GM19025 (cell line): ENCODE measurements at regions not wholly inside any gene's neighbourhood (a gene's known extent, or its start where the extent isn't known, plus 50 kb on each side); places are given as distances from the start of the nearest gene placed in this dataset.

Experiments used
- ATAC-seq: cut with Tn5 transposase; IDR thresholded peaks from one replicate; pipeline ENCODE4 v1.9.1; 2021; ENCODE audit warnings: mild to moderate bottlenecking, low read depth, moderate library complexity; ENCODE audit not compliant: unreplicated experiment

DNA sequence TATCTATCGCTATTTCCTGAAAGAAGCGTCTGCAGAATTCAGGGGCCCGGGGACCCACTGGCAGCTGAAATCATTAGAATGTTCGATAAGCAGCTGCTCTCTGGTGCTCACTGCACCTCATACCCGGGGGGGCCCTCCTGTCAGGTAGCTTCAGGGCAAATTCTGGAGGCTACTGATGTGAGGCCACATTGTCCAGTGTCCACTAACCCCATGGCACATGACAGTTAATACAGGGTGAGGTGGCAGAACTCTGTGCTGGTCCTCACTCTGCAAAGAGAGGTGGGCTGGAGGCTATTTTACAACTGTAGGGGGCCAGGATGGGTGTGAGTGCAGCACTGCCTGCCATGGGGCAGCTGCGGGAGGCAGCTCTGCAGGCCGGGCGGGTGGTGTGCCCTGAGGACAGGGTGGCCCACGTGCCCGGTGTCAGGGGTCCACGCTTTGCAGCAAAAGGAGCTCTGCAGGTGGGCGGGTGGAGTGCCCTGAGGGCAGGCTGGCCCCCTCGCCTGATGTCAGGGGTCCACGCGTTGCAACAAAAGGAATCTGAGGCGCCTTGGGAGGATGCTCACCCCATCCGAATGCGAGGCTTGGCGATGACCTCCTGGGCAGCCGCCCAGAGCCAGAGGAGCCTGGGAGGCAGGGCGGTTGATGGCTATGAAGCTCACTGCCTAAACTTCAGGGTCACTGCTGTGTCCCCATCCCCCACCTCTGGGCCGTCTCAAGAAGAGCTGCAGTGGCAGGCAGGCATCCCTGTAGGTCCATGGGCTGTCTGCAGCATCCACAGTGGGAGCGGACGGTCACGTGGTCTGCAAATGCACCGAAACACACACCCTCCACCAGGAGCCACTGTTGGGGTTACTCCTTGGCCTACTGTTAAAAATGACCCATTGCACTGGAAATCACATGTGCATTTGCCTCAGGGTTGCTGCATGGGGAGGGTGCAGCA, 207.0 kb upstream of the SALL3 start:
- ATAC-seq: no peak

DNA sequence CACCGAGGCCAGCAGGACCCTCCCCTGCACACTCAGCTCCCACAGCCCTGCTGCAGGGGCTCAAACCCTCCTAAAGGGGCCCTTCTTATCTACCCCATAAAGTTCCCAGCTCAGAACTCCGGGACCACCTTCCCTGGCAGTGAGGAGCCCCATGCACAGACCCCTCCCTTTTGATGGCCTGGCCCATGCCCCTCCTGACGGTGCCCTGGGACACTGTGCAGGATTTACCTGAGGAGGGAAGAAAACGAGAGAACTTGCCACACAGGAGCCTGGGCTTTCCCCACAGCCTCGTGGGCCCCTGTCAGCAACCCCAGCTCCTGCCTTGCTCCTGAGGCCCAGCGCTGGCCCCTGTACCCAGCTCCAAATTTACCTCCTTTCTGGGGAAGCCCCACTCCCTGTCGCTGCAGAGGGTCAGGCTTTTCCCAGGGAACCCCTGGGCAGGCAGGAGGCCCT, 206.3 kb upstream of the SALL3 start:
- ATAC-seq: no peak

GRCh38 chr18:78773819-78774218, 205.8 kb upstream of the SALL3 start:
- ATAC-seq: no peak

GRCh38 chr18:78774741-78775141, 204.9 kb upstream of the SALL3 start:
- no peak for ATAC-seq

DNA sequence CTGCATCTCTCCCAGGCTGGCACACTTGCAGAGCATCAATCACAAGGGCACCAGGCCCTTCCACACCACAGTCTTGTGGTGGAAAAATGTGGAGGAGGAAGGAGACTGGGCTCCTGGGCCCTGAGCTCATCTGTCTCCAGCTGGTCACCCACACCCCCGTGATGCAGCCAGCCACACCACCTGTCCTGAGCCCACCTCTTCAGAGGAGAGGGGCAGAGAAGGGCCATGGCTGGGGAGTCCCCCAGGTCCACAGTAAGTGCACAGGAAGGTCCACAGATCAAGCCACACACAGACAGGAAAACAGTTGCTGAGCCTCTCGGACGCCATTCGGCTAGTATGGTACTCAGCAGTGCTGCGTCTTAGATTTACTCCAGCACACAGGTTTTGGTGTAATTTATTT, 203.5 kb upstream of the SALL3 start:
- ATAC-seq: no peak

GRCh38 chr18:78776706-78777285, 202.8 kb upstream of the SALL3 start:
- ATAC-seq: no peak

DNA sequence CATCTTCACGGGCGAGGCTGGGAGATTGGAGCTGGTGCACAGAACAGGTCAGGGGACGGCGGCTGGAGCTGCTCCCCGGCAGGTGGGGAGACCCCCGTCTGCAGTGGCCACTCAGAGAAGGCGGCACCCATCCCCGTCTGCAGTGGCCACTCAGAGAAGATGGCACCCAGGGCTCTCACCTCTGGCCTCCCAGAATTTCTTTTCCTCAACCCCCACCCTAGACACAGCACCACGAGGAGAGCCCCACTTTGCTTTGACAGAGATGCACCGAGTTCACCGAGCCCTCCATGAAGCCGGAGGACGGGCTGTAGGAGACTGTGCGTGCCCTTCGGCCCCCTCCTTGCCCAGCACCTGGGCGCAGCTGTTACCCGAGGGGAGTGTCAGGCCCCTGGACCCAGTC, 201.6 kb upstream of the SALL3 start:
- ATAC-seq: no peak

GRCh38 chr18:78778651-78779050, 201.0 kb upstream of the SALL3 start:
- no peak for ATAC-seq

- no peak for ATAC-seq
Measured at GRCh38 chr18:78779996-78780718, 199.5 kb upstream of the SALL3 start.

DNA sequence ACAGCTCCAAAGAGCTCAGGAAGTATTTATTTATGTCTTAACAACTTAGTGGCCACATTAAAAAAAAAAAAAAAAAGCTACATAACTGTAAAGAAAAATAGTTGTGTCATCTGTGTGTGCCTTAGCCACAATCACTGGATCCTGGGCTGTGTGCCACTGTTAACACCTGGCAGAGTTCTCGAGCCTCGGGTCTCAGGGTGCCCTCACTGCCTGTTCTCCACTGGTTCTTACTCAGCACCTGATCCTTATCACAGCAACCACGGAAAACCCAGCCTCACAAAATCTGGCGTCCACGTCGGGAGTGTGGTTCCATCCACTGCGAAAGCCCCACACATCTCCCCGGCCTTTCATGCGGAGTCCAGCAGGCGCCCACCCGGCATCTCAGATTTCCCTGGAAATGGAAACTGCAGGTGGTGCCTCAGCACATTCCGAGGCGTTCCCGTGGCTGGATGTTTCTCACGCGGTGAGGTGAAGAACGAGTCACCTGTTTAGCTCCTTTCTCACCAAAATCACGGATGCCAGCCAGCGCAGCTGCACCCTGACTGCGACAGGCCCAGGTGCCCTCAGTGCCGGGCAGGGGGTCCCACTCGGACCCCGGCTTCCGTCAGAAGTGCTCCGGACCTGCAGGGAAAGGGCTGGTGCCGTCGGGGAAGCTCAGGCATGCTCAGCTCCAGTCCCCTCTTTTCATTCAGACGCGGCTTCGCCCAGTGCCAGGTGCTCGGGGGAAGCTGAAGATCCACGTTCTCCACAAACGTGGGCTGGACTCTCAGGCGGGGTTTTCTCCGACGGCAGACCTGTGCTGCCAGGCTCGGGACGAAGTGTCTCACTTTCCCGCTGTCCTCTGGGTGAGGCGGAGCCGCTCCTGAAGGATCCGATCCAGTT, 198.7 kb upstream of the SALL3 start:
- no peak for ATAC-seq

GRCh38 chr18:78781601-78781960, 198.0 kb upstream of the SALL3 start:
- no peak for ATAC-seq

DNA sequence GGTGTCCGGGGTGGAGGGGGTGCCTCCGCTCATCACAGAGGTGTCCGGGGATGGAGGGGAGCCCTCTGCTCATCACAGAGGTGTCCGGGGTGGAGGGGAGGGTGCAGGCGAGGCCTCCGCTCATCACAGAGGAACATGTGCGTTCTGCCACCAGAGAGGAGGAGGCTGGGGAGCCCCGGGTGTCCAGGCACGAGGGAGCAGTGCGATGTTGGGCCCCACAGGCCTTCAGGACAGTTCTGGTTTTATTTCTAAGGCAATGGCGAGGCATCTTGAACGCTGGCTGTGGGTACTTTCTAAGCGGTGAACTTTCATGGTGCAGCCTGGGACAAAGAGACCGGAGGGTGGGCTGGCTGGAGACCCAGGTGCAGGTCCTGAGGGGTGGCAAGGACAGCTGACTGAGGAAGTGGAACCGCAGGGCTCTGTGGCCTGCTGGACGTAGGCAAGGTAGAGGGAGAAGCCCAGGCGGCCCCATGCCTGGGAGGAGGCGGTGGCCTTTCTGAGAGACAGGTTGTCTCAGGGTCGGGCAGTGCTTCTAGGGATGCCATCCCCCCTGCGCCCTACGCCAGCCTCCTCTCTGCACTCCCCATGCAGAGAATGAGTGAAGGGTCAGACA, 196.6 kb upstream of the SALL3 start:
- ATAC-seq: no peak

- no peak for ATAC-seq
Measured at GRCh38 chr18:78783564-78783960, 196.1 kb upstream of the SALL3 start.

DNA sequence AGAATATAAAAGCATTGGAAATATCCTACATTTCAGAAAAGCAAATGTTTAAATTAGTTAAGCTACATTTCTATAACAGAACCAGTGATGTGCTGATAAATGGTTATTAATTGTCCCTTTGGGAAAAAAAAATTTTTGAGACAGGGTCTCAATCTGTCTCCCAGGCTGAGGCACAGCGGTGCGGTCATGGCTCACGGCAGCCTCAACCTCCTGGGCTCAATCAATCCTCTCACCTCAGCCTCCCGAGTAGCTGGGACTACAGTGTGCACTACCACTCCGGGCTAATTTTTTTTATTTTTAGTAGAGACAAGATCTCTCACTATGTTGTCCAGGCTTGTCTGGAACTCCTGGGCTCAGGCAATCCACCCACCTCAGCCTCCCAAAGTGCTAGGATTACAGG, 194.8 kb upstream of the SALL3 start:
- ATAC-seq: no peak

DNA sequence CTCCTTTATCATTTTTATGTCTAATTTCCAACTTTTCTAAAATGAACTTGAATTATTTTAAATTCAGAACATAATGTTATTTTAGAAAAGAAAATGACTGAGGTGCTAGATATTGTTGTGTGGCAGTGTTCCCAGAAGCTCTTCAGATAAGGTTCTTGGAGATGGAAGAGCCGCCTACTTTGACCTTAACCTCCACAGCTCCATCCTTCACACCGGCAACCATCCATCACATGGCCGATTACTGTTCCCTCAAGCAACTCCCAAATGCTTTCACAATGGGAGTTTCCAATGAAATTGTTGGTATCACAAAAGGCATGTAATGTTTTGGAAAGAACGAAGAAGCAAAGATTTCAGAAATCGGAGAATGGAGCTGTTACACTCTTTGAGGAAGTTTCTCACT, 193.9 kb upstream of the SALL3 start:
- ATAC-seq: no peak

- ATAC-seq: no peak
Measured at GRCh38 chr18:78786776-78787175, 192.8 kb upstream of the SALL3 start.

DNA sequence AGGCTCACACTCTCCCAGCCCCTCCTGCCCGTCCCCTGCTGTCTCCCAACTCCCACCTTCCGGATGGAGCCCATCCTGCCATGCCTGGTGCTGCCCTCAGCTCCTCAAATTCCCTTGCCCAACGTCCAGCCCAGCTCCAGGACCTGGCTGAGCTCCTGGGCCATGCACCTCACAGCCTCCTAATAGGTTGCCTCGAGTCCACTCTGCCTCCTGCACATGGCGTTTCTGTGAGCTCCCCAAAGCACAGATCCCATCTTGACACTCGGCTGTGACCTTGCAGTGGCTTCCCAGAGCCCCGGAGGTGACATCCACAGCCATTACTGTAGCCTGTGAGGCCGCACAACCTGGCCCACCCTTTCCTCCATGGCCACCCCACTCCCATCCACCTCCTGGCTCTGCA, 191.9 kb upstream of the SALL3 start:
- ATAC-seq: no peak

DNA sequence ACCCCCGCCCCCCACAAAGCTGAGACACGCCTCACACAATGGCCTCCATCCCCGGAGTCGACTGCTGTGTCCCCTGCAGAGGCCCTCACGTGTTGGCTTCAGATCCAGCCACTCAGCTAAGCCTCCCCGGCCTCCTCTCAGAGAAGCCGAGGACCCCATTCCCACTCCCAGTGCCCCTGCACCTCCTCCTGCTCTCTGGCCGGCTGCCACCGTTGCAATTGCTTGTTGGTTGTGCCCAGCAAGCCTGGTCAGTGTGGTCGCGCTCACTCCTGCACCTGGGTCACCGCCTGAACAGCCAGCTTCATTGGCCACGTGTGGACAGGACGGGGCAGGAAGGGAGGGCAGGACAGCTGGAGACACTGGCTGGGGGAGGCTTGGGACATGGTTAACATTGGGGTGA, 191.5 kb upstream of the SALL3 start:
- ATAC-seq: no peak

DNA sequence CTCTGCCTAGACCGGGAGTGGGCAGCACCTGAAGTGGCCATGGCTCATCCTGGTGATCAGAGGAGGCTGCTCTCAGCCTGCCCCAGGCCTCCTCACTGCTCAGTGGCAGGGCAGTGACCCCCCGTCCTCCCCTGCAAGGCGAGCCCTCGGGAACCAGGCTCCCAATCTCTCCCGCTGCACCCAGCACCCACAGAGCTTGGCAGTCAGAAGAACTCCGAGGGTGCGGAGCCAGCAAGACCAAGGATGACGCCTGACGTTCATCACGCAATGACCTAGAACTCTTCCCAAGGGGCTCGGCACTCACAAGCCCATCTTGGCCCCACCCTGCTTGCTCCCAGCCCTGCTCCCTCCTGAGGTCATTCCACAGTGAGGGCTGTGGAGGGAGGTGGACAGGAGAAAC, 189.8 kb upstream of the SALL3 start:
- no peak for ATAC-seq

DNA sequence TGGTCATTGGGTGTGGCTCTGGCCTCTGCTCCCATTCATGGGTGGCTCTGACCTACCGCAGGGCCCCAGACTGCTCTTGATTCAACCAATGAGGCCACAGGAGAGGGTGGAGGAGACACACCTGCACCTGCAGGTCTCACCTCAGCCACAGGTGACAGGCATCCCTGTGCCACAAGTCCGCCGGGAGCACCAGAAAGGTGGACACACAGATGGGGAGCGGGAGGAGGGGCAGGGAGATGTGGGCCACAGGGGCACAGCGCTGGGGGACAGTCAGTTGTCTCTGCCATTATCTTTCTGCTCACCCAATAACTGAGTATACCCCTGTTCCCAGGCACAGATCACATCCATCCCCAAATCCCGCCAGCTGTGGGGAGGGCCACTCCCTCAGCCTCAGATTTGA, 189.1 kb upstream of the SALL3 start:
- no peak for ATAC-seq
